ENCODE measurements at regions not wholly inside any gene's neighbourhood (a gene's known extent, or its start where the extent isn't known, plus 50 kb on each side); places are given as distances from the start of the nearest gene placed in this dataset.
A peak's percentile ranks its signal among the peaks of the same experiment; 100 is the strongest.

- no peak for DNase-seq
- Histone ChIP-seq H3K27me3 (replicated peaks) (no peaks in the 10 kb centered on the region), H3K36me3 (replicated peaks) (no peaks in the 10 kb centered on the region), H3K27ac (no peak overlapping the region), H3K4me3 (ENCODE audit: low read depth, low read length) (no peak overlapping the region)
- TF ChIP-seq CTCF (IDR thresholded peaks at IDR 0.05; ENCODE audit: low read depth, low read length, missing control alignments) = no peak
- in situ Hi-C loops (cut with HindIII; ENCODE audit: low pct_ligation_motif_present, low sequenced_read_pairs) = no loop called here
These were observed 97.6 kb upstream of the HDGFL1 start for GRCh38 chr6:22471746-22472145.

- Histone ChIP-seq H3K4me3 (ENCODE audit: low read depth, low read length) (no peak overlapping the region), H3K36me3 (replicated peaks) (no peaks in the 10 kb centered on the region), H3K27ac (no peak overlapping the region), H3K27me3 (replicated peaks) (no peaks in the 10 kb centered on the region)
- no peak for TF ChIP-seq CTCF (IDR thresholded peaks at IDR 0.05; ENCODE audit: low read depth, low read length, missing control alignments)
- in situ Hi-C loops (cut with HindIII; ENCODE audit: low pct_ligation_motif_present, low sequenced_read_pairs) = no loop called here
- DNase-seq = no peak
These were observed 95.2 kb upstream of the HDGFL1 start for GRCh38 chr6:22473991-22474682.

GRCh38 chr6:22476811-22477390 is 92.5 kb upstream of the HDGFL1 start:
- Histone ChIP-seq H3K27me3 (replicated peaks) (no peaks in the 10 kb centered on the region), H3K27ac (peak overlapping the region; percentile 53), H3K4me3 (ENCODE audit: low read depth, low read length) (no peak overlapping the region), H3K36me3 (replicated peaks) (no peaks in the 10 kb centered on the region)
- in situ Hi-C loops (cut with HindIII; ENCODE audit: low pct_ligation_motif_present, low sequenced_read_pairs) = no loop called here
- peak; percentile 49 for DNase-seq
- no peak for TF ChIP-seq CTCF (IDR thresholded peaks at IDR 0.05; ENCODE audit: low read depth, low read length, missing control alignments)

- in situ Hi-C loops (cut with HindIII; ENCODE audit: low pct_ligation_motif_present, low sequenced_read_pairs) = no loop called here
- Histone ChIP-seq H3K36me3 (replicated peaks) (no peaks in the 10 kb centered on the region), H3K27me3 (replicated peaks) (no peaks in the 10 kb centered on the region), H3K4me3 (ENCODE audit: low read depth, low read length) (no peak overlapping the region), H3K27ac (no peak overlapping the region)
- DNase-seq = no peak
- no peak for TF ChIP-seq CTCF (IDR thresholded peaks at IDR 0.05; ENCODE audit: low read depth, low read length, missing control alignments)
These were observed 72.1 kb upstream of the HDGFL1 start for GRCh38 chr6:22497276-22497675.

GRCh38 chr6:22499815-22500214 is 69.6 kb upstream of the HDGFL1 start:
- Histone ChIP-seq H3K36me3 (replicated peaks) (no peaks in the 10 kb centered on the region), H3K4me3 (ENCODE audit: low read depth, low read length) (no peak overlapping the region), H3K27ac (no peak overlapping the region), H3K27me3 (replicated peaks) (no peaks in the 10 kb centered on the region)
- no peak for TF ChIP-seq CTCF (IDR thresholded peaks at IDR 0.05; ENCODE audit: low read depth, low read length, missing control alignments)
- no peak for DNase-seq
- in situ Hi-C loops (cut with HindIII; ENCODE audit: low pct_ligation_motif_present, low sequenced_read_pairs) = no loop called here

GRCh38 chr6:22506496-22506895 is 62.9 kb upstream of the HDGFL1 start:
- H3K27me3 ChIP-seq (replicated peaks) = no peaks in the 10 kb centered on the region
- H3K36me3 ChIP-seq (replicated peaks) = no peaks in the 10 kb centered on the region
- no peak for TF ChIP-seq CTCF (IDR thresholded peaks at IDR 0.05; ENCODE audit: low read depth, low read length, missing control alignments)
- DNase-seq = no peak
- H3K4me3 ChIP-seq (ENCODE audit: low read depth, low read length) = no peak overlapping the region
- no peak overlapping the region for H3K27ac ChIP-seq
- in situ Hi-C loops (cut with HindIII; ENCODE audit: low pct_ligation_motif_present, low sequenced_read_pairs) = no loop called here

All from brain microvascular endothelial cell (primary cell).